BE2C (cell line): ENCODE measurements at regions not wholly inside any gene's neighbourhood (a gene's known extent, or its start where the extent isn't known, plus 50 kb on each side); places are given as distances from the start of the nearest gene placed in this dataset.

Source experiments
- DNase-seq: peaks from one replicate; pipeline ENCODE4 v3.0.0-alpha.2; 2020
- H3K27me3 ChIP-seq: fragments of 250-450 bp; sonication (Bioruptor Pico); 2 replicates; pipeline ENCODE4 v1.5.1; 2020; ENCODE audit warnings: mild to moderate bottlenecking
- H3K36me3 ChIP-seq: fragments of 250-450 bp; sonication (Bioruptor Pico); 2 replicates; pipeline ENCODE4 v1.5.1; 2020; ENCODE audit warnings: mild to moderate bottlenecking
- H3K4me1 ChIP-seq: fragments of 250-450 bp; sonication (Bioruptor Pico); 2 replicates; pipeline ENCODE4 v1.5.1; 2020
- H3K4me3 ChIP-seq: 2 replicates; pipeline ENCODE4 v1.5.1; 2011; ENCODE audit warnings: low read depth, low read length
- H3K9me3 ChIP-seq: fragments of 250-450 bp; sonication (Bioruptor Pico); 2 replicates; pipeline ENCODE4 v1.5.1; 2020
- TF ChIP-seq, protein P1 (sequence below): IDR thresholded peaks from 2 replicates; pipeline ENCODE4 v1.5.1; 2012; ENCODE audit warnings: mild to moderate bottlenecking, low read depth, low read length

DNA sequence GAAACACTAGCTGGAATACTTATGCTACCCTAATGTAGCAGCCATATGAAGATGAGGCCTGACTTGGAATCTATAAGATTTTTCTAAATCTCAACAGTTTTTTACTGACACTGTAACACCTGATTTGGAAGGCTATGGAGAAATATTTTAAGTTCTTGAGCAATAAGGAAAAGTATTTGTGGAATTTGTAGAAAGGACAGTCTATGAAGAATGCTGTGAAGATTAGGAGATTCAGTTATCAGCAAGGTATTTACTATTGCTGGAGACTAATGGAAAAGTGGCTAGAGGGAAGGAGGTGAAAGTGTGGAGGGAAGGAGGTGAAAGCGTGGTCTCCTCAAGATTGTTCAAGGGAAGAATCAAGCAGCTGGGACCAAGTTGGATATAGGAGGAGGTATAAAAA lies 190.0 kb upstream of the EMCN start:
- no peak for DNase-seq
- H3K9me3 ChIP-seq = no peaks in the 10 kb centered on the region
- no peaks in the 10 kb centered on the region for H3K27me3 ChIP-seq
- H3K36me3 ChIP-seq = no peaks in the 10 kb centered on the region
- no peak overlapping the region for H3K4me3 ChIP-seq
- TF ChIP-seq, protein P1, sequence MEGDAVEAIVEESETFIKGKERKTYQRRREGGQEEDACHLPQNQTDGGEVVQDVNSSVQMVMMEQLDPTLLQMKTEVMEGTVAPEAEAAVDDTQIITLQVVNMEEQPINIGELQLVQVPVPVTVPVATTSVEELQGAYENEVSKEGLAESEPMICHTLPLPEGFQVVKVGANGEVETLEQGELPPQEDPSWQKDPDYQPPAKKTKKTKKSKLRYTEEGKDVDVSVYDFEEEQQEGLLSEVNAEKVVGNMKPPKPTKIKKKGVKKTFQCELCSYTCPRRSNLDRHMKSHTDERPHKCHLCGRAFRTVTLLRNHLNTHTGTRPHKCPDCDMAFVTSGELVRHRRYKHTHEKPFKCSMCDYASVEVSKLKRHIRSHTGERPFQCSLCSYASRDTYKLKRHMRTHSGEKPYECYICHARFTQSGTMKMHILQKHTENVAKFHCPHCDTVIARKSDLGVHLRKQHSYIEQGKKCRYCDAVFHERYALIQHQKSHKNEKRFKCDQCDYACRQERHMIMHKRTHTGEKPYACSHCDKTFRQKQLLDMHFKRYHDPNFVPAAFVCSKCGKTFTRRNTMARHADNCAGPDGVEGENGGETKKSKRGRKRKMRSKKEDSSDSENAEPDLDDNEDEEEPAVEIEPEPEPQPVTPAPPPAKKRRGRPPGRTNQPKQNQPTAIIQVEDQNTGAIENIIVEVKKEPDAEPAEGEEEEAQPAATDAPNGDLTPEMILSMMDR = no peak
- H3K4me1 ChIP-seq = no peaks in the 10 kb centered on the region

DNA sequence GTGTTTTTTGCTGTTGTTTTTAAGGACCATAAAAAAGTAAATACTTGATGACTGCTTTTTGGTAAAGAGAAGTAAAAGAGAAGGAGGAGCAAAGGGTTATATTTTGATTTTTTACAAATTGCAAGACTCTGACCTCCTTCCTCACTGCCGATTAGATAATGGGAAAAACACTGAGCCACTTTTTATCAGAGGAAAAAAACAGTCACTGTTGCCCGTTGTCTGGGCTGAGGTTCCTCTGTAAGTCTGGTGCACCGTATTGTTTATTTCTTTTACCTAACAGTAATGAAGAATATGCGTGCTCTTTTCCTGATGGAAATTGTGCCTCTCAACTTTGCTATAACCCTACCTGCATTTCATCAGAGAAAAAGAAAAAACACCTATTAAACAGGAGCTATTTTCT lies 178.7 kb upstream of the EMCN start:
- Histone ChIP-seq H3K36me3 (no peaks in the 10 kb centered on the region), H3K4me1 (no peaks in the 10 kb centered on the region), H3K9me3 (no peaks in the 10 kb centered on the region), H3K4me3 (no peak overlapping the region), H3K27me3 (no peaks in the 10 kb centered on the region)
- DNase-seq = no peak
- TF ChIP-seq, protein P1 = no peak

DNA sequence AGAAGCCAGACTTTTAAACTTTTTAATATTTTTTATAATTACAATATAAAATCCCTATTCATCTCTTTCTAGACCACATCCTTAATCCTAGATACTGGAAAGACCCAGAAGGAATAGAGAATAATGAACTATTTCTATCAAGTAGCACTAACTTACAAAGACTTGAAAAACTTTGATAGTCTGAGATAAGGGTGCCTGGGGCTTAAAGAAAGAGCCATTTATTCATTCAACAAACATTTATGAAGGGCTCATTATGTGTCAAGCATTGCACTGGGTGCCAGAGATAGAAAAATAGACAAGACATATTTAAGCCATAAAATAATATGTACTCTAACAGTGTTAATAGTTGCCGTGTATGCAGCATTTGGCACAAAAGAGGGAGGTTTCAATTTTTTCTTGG lies 178.0 kb upstream of the EMCN start:
- no peaks in the 10 kb centered on the region for H3K9me3 ChIP-seq
- no peaks in the 10 kb centered on the region for H3K27me3 ChIP-seq
- no peak for DNase-seq
- H3K36me3 ChIP-seq = no peaks in the 10 kb centered on the region
- no peaks in the 10 kb centered on the region for H3K4me1 ChIP-seq
- H3K4me3 ChIP-seq = no peak overlapping the region
- TF ChIP-seq, protein P1 = no peak

DNA sequence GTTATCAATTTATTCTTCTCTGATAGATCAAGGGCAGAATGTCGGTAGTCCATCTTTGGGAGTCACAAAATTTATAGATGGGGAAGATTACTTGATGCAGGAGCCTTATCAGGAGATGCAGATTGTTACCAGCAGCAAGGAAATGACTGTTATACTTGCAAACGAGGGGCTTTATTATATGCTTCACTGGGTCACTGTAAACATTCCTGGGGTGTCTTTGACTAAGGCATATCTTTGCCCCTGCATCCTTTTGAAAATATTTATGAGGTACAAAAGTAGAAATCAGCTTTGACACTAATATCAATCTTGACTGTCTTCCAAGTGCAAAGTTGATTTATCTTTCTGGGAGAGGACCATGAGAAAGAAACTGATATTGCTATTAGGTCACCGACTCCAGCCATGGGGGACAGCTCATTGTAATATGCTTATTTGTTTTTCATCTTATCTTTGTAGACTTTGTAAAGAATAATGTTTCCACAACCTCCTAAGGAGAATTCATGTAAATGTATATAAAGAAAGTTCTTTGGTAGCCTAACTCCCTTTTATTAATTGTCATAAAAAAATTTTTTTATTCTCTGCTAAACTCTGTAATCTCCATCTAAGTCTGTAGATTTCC lies 177.3 kb upstream of the EMCN start:
- Histone ChIP-seq H3K4me3 (no peak overlapping the region), H3K4me1 (no peaks in the 10 kb centered on the region), H3K9me3 (no peaks in the 10 kb centered on the region), H3K36me3 (no peaks in the 10 kb centered on the region), H3K27me3 (no peaks in the 10 kb centered on the region)
- TF ChIP-seq, protein P1 = no peak
- DNase-seq = no peak

DNA sequence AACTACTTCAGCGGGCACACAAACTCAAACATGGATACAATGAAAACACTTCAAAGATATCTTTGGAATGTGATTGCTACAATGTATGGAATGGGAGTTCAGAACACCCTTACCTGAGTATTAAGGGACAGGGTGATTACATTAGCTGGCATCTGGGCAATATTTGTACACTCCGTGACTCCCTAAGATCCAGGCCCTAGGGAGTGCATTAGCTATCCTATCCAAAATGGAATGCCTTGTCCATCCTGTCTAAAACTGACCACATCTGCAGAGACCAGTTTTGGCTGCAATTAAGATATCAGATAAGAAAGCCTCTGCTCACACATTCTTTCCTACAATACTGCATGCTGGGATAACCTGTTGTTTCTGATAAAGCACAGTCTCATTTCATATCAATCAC lies 176.6 kb upstream of the EMCN start:
- Histone ChIP-seq H3K4me1 (no peaks in the 10 kb centered on the region), H3K4me3 (no peak overlapping the region), H3K36me3 (no peaks in the 10 kb centered on the region), H3K9me3 (no peaks in the 10 kb centered on the region), H3K27me3 (no peaks in the 10 kb centered on the region)
- TF ChIP-seq, protein P1 = no peak
- DNase-seq = no peak

DNA sequence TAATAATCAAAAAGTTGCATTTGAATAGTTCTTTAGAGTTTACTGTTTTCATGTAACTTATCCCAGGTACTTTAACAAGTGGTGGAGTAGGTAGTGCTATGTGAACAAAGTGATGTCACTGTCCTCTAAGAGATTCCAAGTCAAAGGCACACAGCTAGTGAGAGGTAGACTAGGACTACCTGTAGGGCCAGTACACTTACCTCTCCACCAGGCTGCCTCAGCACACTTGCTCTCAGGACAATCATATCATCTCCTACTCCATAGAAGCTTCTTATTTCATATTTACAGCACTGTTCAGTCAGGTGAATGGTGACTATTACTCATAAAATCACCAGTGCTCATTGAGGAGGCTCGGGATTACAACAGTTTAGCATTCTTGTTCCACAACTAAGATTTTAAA lies 173.0 kb upstream of the EMCN start:
- H3K36me3 ChIP-seq = no peaks in the 10 kb centered on the region
- H3K4me1 ChIP-seq = no peaks in the 10 kb centered on the region
- DNase-seq = no peak
- TF ChIP-seq, protein P1 = no peak
- H3K27me3 ChIP-seq = no peaks in the 10 kb centered on the region
- H3K9me3 ChIP-seq = no peaks in the 10 kb centered on the region
- H3K4me3 ChIP-seq = no peak overlapping the region
